Panc1 (cell line): ENCODE measurements at regions not wholly inside any gene's neighbourhood (a gene's known extent, or its start where the extent isn't known, plus 50 kb on each side); places are given as distances from the start of the nearest gene placed in this dataset.

ENCODE experiments used
- ATAC-seq: fragments of 200-7000 bp; cut with Tn5 transposase; 2 replicates; pipeline ENCODE4 v1.9.1; 2020; ENCODE audit warnings: mild to moderate bottlenecking, moderate library complexity
- BruUV-seq: library from RNA; stranded (reverse); fragments of 400-500 nt; replicated peaks from 2 replicates; lab custom pipeline; 2021; lab: Mats Ljungman, UMichigan
- CTCF ChIA-PET: fragments of 300-600 bp; sonication (Branson Sonifier 250); formaldehyde crosslinking; loops from one replicate; lab custom pipeline; 2022; ENCODE audit warnings: antibody characterized with exemption; lab: Charles Lee
- POLR2A ChIA-PET: fragments of 300-600 bp; sonication (Branson Sonifier 250); formaldehyde crosslinking; loops from one replicate; lab custom pipeline; 2022; ENCODE audit warnings: antibody characterized with exemption; lab: Charles Lee
- DNase-seq: peaks from one replicate; pipeline ENCODE4 v3.0.0-alpha.2; 2010; ENCODE audit warnings: low read depth, low spot score
- H3K27ac ChIP-seq: 2 replicates; pipeline ENCODE4 v1.5.1; 2011; ENCODE audit warnings: mild to moderate bottlenecking, low read length, inconsistent platforms
- H3K27me3 ChIP-seq: fragments of 200-500 bp; sonication (Bioruptor generic); 2 replicates; pipeline ENCODE4 v1.6.0; 2014; ENCODE audit warnings: low read length, inconsistent platforms; ENCODE audit not compliant: control insufficient read depth, insufficient read depth
- H3K36me3 ChIP-seq: fragments of 200-500 bp; sonication (Bioruptor generic); 2 replicates; pipeline ENCODE4 v1.5.1; 2014; ENCODE audit warnings: inconsistent platforms, mild to moderate bottlenecking, low read length, moderate library complexity; ENCODE audit not compliant: control insufficient read depth, insufficient read depth
- H3K4me1 ChIP-seq: 2 replicates; pipeline ENCODE4 v1.5.1; 2011; ENCODE audit warnings: inconsistent platforms, mild to moderate bottlenecking, low read length, moderate library complexity; ENCODE audit not compliant: control insufficient read depth, insufficient read depth
- H3K4me3 ChIP-seq, 2 experiments: 2 replicates each; pipeline ENCODE4 v1.5.1; 2011 to 2012; ENCODE audit warnings: low read depth in 2 of 2, low read length in 2 of 2, mild to moderate bottlenecking in 2 of 2, inconsistent platforms in 1 of 2, moderate library complexity in 1 of 2
- H3K9me3 ChIP-seq: fragments of 200-500 bp; sonication (Bioruptor generic); 2 replicates; pipeline ENCODE4 v1.5.1; 2014; ENCODE audit warnings: low read depth, mild to moderate bottlenecking, inconsistent platforms, low read length, moderate library complexity; ENCODE audit not compliant: control insufficient read depth, insufficient read depth
- POLR2AphosphoS5 ChIP-seq: IDR thresholded peaks from 2 replicates; pipeline ENCODE4 v1.6.1; 2012; ENCODE audit warnings: mild to moderate bottlenecking, low read depth, low read length, moderate library complexity
- REST ChIP-seq, 2 experiments: IDR thresholded peaks; 2 replicates each; pipeline ENCODE4 v1.6.1; 2011 to 2012; ENCODE audit warnings: low read depth in 2 of 2, control low read depth in 1 of 2, low read length in 1 of 2, mild to moderate bottlenecking in 1 of 2, moderate library complexity in 1 of 2; ENCODE audit not compliant: insufficient read depth in 1 of 2
- SIN3A ChIP-seq: IDR thresholded peaks from 2 replicates; pipeline ENCODE4 v1.6.1; 2012; ENCODE audit warnings: low read depth, mild to moderate bottlenecking, low read length, moderate library complexity, borderline replicate concordance; ENCODE audit not compliant: insufficient read depth
- TCF7L2 ChIP-seq: IDR thresholded peaks from 2 replicates; pipeline ENCODE4 v1.6.1; 2011; ENCODE audit warnings: mild to moderate bottlenecking, low read depth, low read length, inconsistent platforms
- in situ Hi-C: cut with HindIII; loops from 2 replicates; pipeline ENCODE4 v1.10.0; 2016; ENCODE audit warnings: low sequenced_read_pairs, low pct_unique_long_range_greater_than_20kb
- intact Hi-C: fragments of 100-400 bp; cut with micrococcal nuclease; formaldehyde crosslinking; loops from one replicate; pipeline ENCODE4 v1.10.0; 2022; ENCODE audit not compliant: unreplicated experiment
- TF ChIP-seq, protein P1 (sequence below): fragments of 450-650 bp; IDR thresholded peaks from 2 replicates; pipeline ENCODE4 v1.5.1; 2017; ENCODE audit warnings: mild to moderate bottlenecking

GRCh38 chr4:12393631-12394262 is 965.1 kb upstream of the HS3ST1 start:
- no peaks in the 10 kb centered on the region for H3K36me3 ChIP-seq
- intact Hi-C loops (no loop called here), in situ Hi-C loops (no loop called here)
- no peaks in the 10 kb centered on the region for H3K27me3 ChIP-seq
- ChIA-PET CTCF (no interaction called here), POLR2A (no interaction called here)
- no peak overlapping the region for H3K27ac ChIP-seq
- H3K4me1 ChIP-seq = no peaks in the 10 kb centered on the region
- H3K9me3 ChIP-seq = no peaks in the 10 kb centered on the region
- H3K4me3 ChIP-seq = no peak overlapping the region
- no peak for ATAC-seq
- BruUV-seq = no TSS peak
- no peak for TF ChIP-seq REST (IDR thresholded peaks at IDR 0.05; ENCODE audit: insufficient read depth in 1 of 2, low read depth in 2 of 2, low read length in 1 of 2)
- no peak for TF ChIP-seq POLR2AphosphoS5
- TF ChIP-seq, protein P1, sequence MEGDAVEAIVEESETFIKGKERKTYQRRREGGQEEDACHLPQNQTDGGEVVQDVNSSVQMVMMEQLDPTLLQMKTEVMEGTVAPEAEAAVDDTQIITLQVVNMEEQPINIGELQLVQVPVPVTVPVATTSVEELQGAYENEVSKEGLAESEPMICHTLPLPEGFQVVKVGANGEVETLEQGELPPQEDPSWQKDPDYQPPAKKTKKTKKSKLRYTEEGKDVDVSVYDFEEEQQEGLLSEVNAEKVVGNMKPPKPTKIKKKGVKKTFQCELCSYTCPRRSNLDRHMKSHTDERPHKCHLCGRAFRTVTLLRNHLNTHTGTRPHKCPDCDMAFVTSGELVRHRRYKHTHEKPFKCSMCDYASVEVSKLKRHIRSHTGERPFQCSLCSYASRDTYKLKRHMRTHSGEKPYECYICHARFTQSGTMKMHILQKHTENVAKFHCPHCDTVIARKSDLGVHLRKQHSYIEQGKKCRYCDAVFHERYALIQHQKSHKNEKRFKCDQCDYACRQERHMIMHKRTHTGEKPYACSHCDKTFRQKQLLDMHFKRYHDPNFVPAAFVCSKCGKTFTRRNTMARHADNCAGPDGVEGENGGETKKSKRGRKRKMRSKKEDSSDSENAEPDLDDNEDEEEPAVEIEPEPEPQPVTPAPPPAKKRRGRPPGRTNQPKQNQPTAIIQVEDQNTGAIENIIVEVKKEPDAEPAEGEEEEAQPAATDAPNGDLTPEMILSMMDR = no peak
- TF ChIP-seq SIN3A = no peak
- TF ChIP-seq TCF7L2 = no peak
- DNase-seq = no peak

DNA sequence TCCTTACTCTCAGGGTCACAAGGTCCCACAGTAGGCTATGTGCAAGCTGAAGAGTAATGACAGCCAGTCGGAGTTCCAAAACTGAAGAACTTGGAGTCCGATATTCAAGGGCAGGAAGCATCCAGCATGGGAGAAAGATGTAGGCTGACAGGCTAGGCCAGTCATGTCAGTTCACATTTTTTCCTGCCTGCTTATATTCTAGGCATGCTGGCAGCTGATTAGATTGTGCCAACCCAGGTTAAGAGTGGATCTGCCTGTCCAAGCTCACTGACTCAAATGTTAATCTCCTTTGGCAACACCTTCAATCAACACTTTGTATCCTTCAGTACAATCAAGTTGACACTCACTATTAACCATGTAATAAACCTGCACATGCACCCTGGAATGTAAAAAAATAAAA is 960.9 kb upstream of the HS3ST1 start:
- intact Hi-C loops = no loop called here
- ChIA-PET POLR2A (no interaction called here), CTCF (no interaction called here)
- DNase-seq (no peak), ATAC-seq (no peak)
- Histone ChIP-seq H3K27me3 (no peaks in the 10 kb centered on the region), H3K36me3 (no peaks in the 10 kb centered on the region), H3K27ac (no peak overlapping the region), H3K9me3 (no peaks in the 10 kb centered on the region), H3K4me3 (no peak overlapping the region), H3K4me1 (no peaks in the 10 kb centered on the region)
- TF ChIP-seq POLR2AphosphoS5 = no peak
- TF ChIP-seq SIN3A = no peak
- TF ChIP-seq, protein P1 = no peak
- no peak for TF ChIP-seq TCF7L2
- no peak for TF ChIP-seq REST (IDR thresholded peaks at IDR 0.05; ENCODE audit: insufficient read depth in 1 of 2, low read depth in 2 of 2, low read length in 1 of 2)
- no TSS peak for BruUV-seq
- in situ Hi-C loops = no loop called here
